IMR-90 (cell line): ENCODE measurements at regions not wholly inside any gene's neighbourhood (a gene's known extent, or its start where the extent isn't known, plus 50 kb on each side); places are given as distances from the start of the nearest gene placed in this dataset.

Source experiments
- ATAC-seq: fragments of 200-7000 bp; cut with Tn5 transposase; 2 replicates; pipeline ENCODE4 v1.9.1; 2020; ENCODE audit warnings: low read depth, mild to moderate bottlenecking, moderate library complexity
- BruUV-seq: library from RNA; stranded (reverse); fragments of 400-500 nt; replicated peaks from 2 replicates; lab custom pipeline; 2021; lab: Mats Ljungman, UMichigan
- CTCF ChIA-PET: fragments of 300-600 bp; formaldehyde crosslinking; extraction: SDS; loops from one replicate; lab custom pipeline; 2021; ENCODE audit warnings: antibody characterized with exemption; lab: Yijun Ruan, JAX
- POLR2A ChIA-PET: fragments of 300-600 bp; sonication (Branson Sonifier 250); formaldehyde crosslinking; loops from one replicate; lab custom pipeline; 2022; ENCODE audit warnings: antibody characterized with exemption; ENCODE audit not compliant: unreplicated experiment; lab: Charles Lee
- DNase-seq: peaks from one replicate; pipeline ENCODE4 v3.0.0; 2013
- H2AFZ ChIP-seq: replicated peaks from 2 replicates; pipeline ENCODE3; 2013; ENCODE audit warnings: low read length, mild to moderate bottlenecking; ENCODE audit not compliant: poor library complexity
- H2AK5ac ChIP-seq: 2 replicates; pipeline ENCODE4 v1.6.1; 2013; ENCODE audit warnings: low read depth, low read length, inconsistent platforms
- H2AK9ac ChIP-seq: replicated peaks from 2 replicates; pipeline ENCODE3; 2013; ENCODE audit warnings: mild to moderate bottlenecking, low read depth, low read length, moderate library complexity; ENCODE audit not compliant: poor library complexity
- H2BK120ac ChIP-seq: 2 replicates; pipeline ENCODE4 v1.6.1; 2013; ENCODE audit warnings: low read depth, low read length, inconsistent platforms
- H2BK15ac ChIP-seq: 3 replicates; pipeline ENCODE4 v1.6.1; 2013; ENCODE audit warnings: low read depth, low read length, inconsistent platforms
- H2BK20ac ChIP-seq: 2 replicates; pipeline ENCODE4 v1.6.1; 2013; ENCODE audit warnings: low read depth, mild to moderate bottlenecking, inconsistent platforms, low read length, moderate library complexity
- H2BK5ac ChIP-seq: 2 replicates; pipeline ENCODE4 v1.6.1; 2013; ENCODE audit warnings: mild to moderate bottlenecking, low read depth, low read length, inconsistent platforms; ENCODE audit not compliant: poor library complexity, severe bottlenecking
- H3K14ac ChIP-seq: replicated peaks from 2 replicates; pipeline ENCODE4 v1.6.1; 2013; ENCODE audit warnings: low read depth, low read length, inconsistent platforms
- H3K18ac ChIP-seq: 2 replicates; pipeline ENCODE4 v1.6.1; 2013; ENCODE audit warnings: low read depth, low read length, control low read depth
- H3K23ac ChIP-seq: 2 replicates; pipeline ENCODE4 v1.6.1; 2013; ENCODE audit warnings: low read depth, low read length, inconsistent platforms
- H3K27ac ChIP-seq: 2 replicates; pipeline ENCODE4 v1.5.1; 2013; ENCODE audit warnings: mild to moderate bottlenecking, control low read depth, low read length; ENCODE audit not compliant: insufficient read depth
- H3K27me3 ChIP-seq: 2 replicates; pipeline ENCODE4 v1.6.1; 2013; ENCODE audit warnings: low read length; ENCODE audit not compliant: control insufficient read depth, insufficient read depth
- H3K36me3 ChIP-seq: 2 replicates; pipeline ENCODE4 v1.6.1; 2013; ENCODE audit warnings: low read length, mixed read lengths; ENCODE audit not compliant: control insufficient read depth, insufficient read depth
- H3K4ac ChIP-seq: 2 replicates; pipeline ENCODE4 v1.6.1; 2013; ENCODE audit warnings: low read depth, low read length, inconsistent platforms
- H3K4me1 ChIP-seq: 2 replicates; pipeline ENCODE4 v1.6.1; 2013; ENCODE audit warnings: low read length, mixed read lengths; ENCODE audit not compliant: control insufficient read depth, insufficient read depth
- H3K4me2 ChIP-seq: 2 replicates; pipeline ENCODE4 v1.6.1; 2013; ENCODE audit warnings: low read depth, mild to moderate bottlenecking, control low read depth, low read length, moderate library complexity
- H3K4me3 ChIP-seq: 2 replicates; pipeline ENCODE4 v1.5.1; 2013; ENCODE audit warnings: low read depth, mild to moderate bottlenecking, control low read depth, low read length, moderate library complexity; ENCODE audit not compliant: insufficient read depth
- H3K56ac ChIP-seq: 2 replicates; pipeline ENCODE4 v1.6.1; 2013; ENCODE audit warnings: low read length, inconsistent platforms; ENCODE audit not compliant: insufficient read depth; ENCODE audit errors: extremely low read depth
- H3K79me1 ChIP-seq, 2 experiments: 2 replicates each; pipeline ENCODE4 v1.6.1; 2013; ENCODE audit warnings: low read length in 2 of 2, inconsistent platforms in 1 of 2, low read depth in 1 of 2
- H3K9ac ChIP-seq: 2 replicates; pipeline ENCODE4 v1.6.1; 2013; ENCODE audit warnings: low read depth, low read length, control low read depth
- H3K9me1 ChIP-seq: 2 replicates; pipeline ENCODE4 v1.6.1; 2013; ENCODE audit warnings: low read length, inconsistent platforms; ENCODE audit not compliant: insufficient read depth
- H3K9me3 ChIP-seq: 2 replicates; pipeline ENCODE4 v1.6.1; 2013; ENCODE audit warnings: low read length; ENCODE audit not compliant: control insufficient read depth, insufficient read depth
- H4K20me1 ChIP-seq: 2 replicates; pipeline ENCODE4 v1.6.1; 2013; ENCODE audit warnings: low read length, inconsistent platforms; ENCODE audit not compliant: insufficient read depth
- H4K5ac ChIP-seq: 2 replicates; pipeline ENCODE4 v1.6.1; 2013; ENCODE audit warnings: mild to moderate bottlenecking, low read depth, low read length, control low read depth
- H4K8ac ChIP-seq, 2 experiments: 2 replicates each; pipeline ENCODE4 v1.6.1; 2013; ENCODE audit warnings: low read depth in 2 of 2, low read length in 2 of 2, control low read depth in 1 of 2, inconsistent platforms in 1 of 2
- H4K91ac ChIP-seq: 2 replicates; pipeline ENCODE4 v1.6.1; 2013; ENCODE audit warnings: low read depth, low read length, inconsistent platforms; ENCODE audit not compliant: insufficient read depth
- BHLHE40 ChIP-seq: fragments of 150-350 bp; IDR thresholded peaks from 2 replicates; pipeline ENCODE4 v1.6.1; 2016; ENCODE audit warnings: mild to moderate bottlenecking, low read depth, low read length
- CEBPB ChIP-seq: IDR thresholded peaks from 2 replicates; pipeline ENCODE4 v1.6.1; 2012; ENCODE audit warnings: low read depth, low read length, improper control_type of control experiment
- CHD1 ChIP-seq: IDR thresholded peaks from 2 replicates; pipeline ENCODE4 v1.6.1; 2012; ENCODE audit warnings: low read depth, low read length, improper control_type of control experiment
- FOS ChIP-seq: fragments of 150-350 bp; IDR thresholded peaks from 2 replicates; pipeline ENCODE4 v1.6.1; 2016; ENCODE audit warnings: low read depth, low read length
- MAFK ChIP-seq: IDR thresholded peaks from 2 replicates; pipeline ENCODE4 v1.6.1; 2012; ENCODE audit warnings: low read depth, low read length, improper control_type of control experiment
- MAZ ChIP-seq: IDR thresholded peaks from 2 replicates; pipeline ENCODE4 v1.6.1; 2012; ENCODE audit warnings: low read depth, mild to moderate bottlenecking, low read length, improper control_type of control experiment, moderate library complexity, borderline replicate concordance
- MXI1 ChIP-seq: IDR thresholded peaks from 2 replicates; pipeline ENCODE4 v1.6.1; 2012; ENCODE audit warnings: low read depth, mild to moderate bottlenecking, low read length, moderate library complexity, borderline replicate concordance
- NFE2L2 ChIP-seq: fragments of 150-350 bp; IDR thresholded peaks from 2 replicates; pipeline ENCODE4 v1.6.1; 2016; ENCODE audit warnings: low read depth, mild to moderate bottlenecking, low read length
- POLR2A ChIP-seq: IDR thresholded peaks from 2 replicates; pipeline ENCODE4 v1.6.1; 2012; ENCODE audit warnings: mild to moderate bottlenecking, low read depth, low read length
- RAD21 ChIP-seq: IDR thresholded peaks from 2 replicates; pipeline ENCODE4 v1.6.1; 2012; ENCODE audit warnings: low read length, improper control_type of control experiment
- RCOR1 ChIP-seq: IDR thresholded peaks from 2 replicates; pipeline ENCODE4 v1.6.1; 2012; ENCODE audit warnings: mild to moderate bottlenecking, low read length, improper control_type of control experiment; ENCODE audit not compliant: insufficient replicate concordance
- RFX5 ChIP-seq: IDR thresholded peaks from 2 replicates; pipeline ENCODE4 v1.8.0; 2012; ENCODE audit warnings: low read depth, mild to moderate bottlenecking, low read length, moderate library complexity
- SMC3 ChIP-seq: fragments of 150-350 bp; IDR thresholded peaks from 2 replicates; pipeline ENCODE4 v1.6.1; 2016; ENCODE audit warnings: low read depth, mild to moderate bottlenecking, antibody characterized with exemption, low read length, moderate library complexity
- USF2 ChIP-seq: fragments of 150-350 bp; IDR thresholded peaks from 2 replicates; pipeline ENCODE4 v1.6.1; 2017; ENCODE audit warnings: mild to moderate bottlenecking, antibody characterized with exemption, low read length, low read depth
- dilution Hi-C: fragments of 300-500 bp; cut with HindIII; formaldehyde crosslinking; loops from one replicate; pipeline ENCODE4 v1.14.3; 2018; ENCODE audit warnings: low sequenced_read_pairs; ENCODE audit not compliant: unreplicated experiment
- in situ Hi-C: fragments of 300-500 bp; cut with MboI; formaldehyde crosslinking; loops from 3 replicates; pipeline ENCODE4 v1.14.3; 2019; ENCODE audit warnings: low sequenced_read_pairs, inconsistent platforms, mixed read lengths
- intact Hi-C: fragments of 100-400 bp; cut with micrococcal nuclease; formaldehyde crosslinking; loops from 2 replicates; pipeline ENCODE4 v1.10.0; 2022

DNA sequence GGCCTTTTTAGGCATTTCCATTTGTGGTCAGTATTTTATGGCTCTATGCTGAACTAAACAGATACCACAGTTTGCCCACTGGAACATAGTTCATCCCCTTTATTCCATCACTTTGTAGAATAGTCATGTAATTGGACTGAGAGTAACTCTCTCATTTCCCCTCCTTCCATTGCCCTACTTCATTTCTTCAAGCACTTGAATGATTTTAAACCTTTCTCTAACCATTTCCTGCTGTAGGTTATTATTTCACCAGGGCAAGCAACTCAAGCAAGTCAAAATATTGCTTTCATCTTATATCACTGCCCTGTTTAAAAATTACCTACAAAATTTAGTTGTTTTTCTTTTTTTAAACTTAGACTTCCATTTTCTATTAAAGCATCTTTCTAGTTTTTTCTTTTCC, 177.0 kb downstream of the RAP2B start:
- ChIA-PET CTCF (no interaction called here), POLR2A (no interaction called here)
- no peak overlapping the region for H3K4ac ChIP-seq
- no peak overlapping the region for H3K9ac ChIP-seq
- dilution Hi-C loops (no loop called here), intact Hi-C loops (no loop called here), in situ Hi-C loops (no loop called here)
- no peak overlapping the region for H2AK5ac ChIP-seq
- no peaks in the 10 kb centered on the region for H3K4me1 ChIP-seq
- no peak overlapping the region for H2BK20ac ChIP-seq
- no peak overlapping the region for H4K5ac ChIP-seq
- no peak overlapping the region for H3K23ac ChIP-seq
- no peak overlapping the region for H3K4me2 ChIP-seq
- no peaks in the 10 kb centered on the region for H3K79me1 ChIP-seq
- no TSS peak for BruUV-seq
- no peaks in the 10 kb centered on the region for H3K9me3 ChIP-seq
- H2BK5ac ChIP-seq = no peak overlapping the region
- H3K18ac ChIP-seq = no peak overlapping the region
- no peak overlapping the region for H2AFZ ChIP-seq
- no peaks in the 10 kb centered on the region for H4K20me1 ChIP-seq
- TF ChIP-seq RAD21 (no peak), CEBPB (no peak), BHLHE40 (no peak), RFX5 (no peak), SMC3 (no peak), NFE2L2 (no peak), MAFK (no peak), USF2 (no peak), FOS (no peak), MXI1 (no peak), POLR2A (no peak), MAZ (no peak), CHD1 (no peak), RCOR1 (no peak)
- H3K9me1 ChIP-seq = no peaks in the 10 kb centered on the region
- no peak overlapping the region for H3K14ac ChIP-seq
- H4K91ac ChIP-seq = no peak overlapping the region
- H3K36me3 ChIP-seq = no peaks in the 10 kb centered on the region
- H2AK9ac ChIP-seq = no peak overlapping the region
- H3K56ac ChIP-seq = no peak overlapping the region
- no peak for ATAC-seq
- DNase-seq = no peak
- no peaks in the 10 kb centered on the region for H3K27me3 ChIP-seq
- H4K8ac ChIP-seq = no peak overlapping the region
- no peak overlapping the region for H3K4me3 ChIP-seq
- H2BK15ac ChIP-seq = no peak overlapping the region
- H2BK120ac ChIP-seq = no peak overlapping the region
- no peak overlapping the region for H3K27ac ChIP-seq
